Activated CD4-positive, alpha-beta memory T cell treated with anti-CD3 and anti-CD28 coated beads for 36 hours (primary cell): ENCODE measurements at regions not wholly inside any gene's neighbourhood (a gene's known extent, or its start where the extent isn't known, plus 50 kb on each side); places are given as distances from the start of the nearest gene placed in this dataset.
A peak's percentile ranks its signal among the peaks of the same experiment; 100 is the strongest.

Experiments used
- CTCF ChIA-PET: fragments of 350-600 bp; sonication (Branson Sonifier 250); formaldehyde crosslinking; loops from one replicate; lab custom pipeline; 2021; ENCODE audit warnings: antibody characterized with exemption, inconsistent platforms; lab: Charles Lee
- POLR2A ChIA-PET: fragments of 350-600 bp; sonication (Branson Sonifier 250); formaldehyde crosslinking; loops from one replicate; lab custom pipeline; 2021; ENCODE audit warnings: antibody characterized with exemption; lab: Charles Lee
- DNase-seq: peaks from one replicate; pipeline ENCODE4 v3.0.0-alpha.2; 2020
- H3K27ac Mint-ChIP-seq: one replicate; pipeline ENCODE4 v1.8.0; 2021; ENCODE audit warnings: mixed read lengths
- H3K27me3 Mint-ChIP-seq: one replicate; pipeline ENCODE4 v1.8.0; 2021; ENCODE audit warnings: mixed read lengths
- H3K36me3 Mint-ChIP-seq: one replicate; pipeline ENCODE4 v1.8.0; 2021; ENCODE audit warnings: mixed read lengths
- H3K4me1 Mint-ChIP-seq: one replicate; pipeline ENCODE4 v1.8.0; 2021; ENCODE audit warnings: low read depth, mixed read lengths
- H3K4me3 Mint-ChIP-seq: one replicate; pipeline ENCODE4 v1.8.0; 2021; ENCODE audit warnings: mild to moderate bottlenecking, mixed read lengths
- H3K9me3 Mint-ChIP-seq: one replicate; pipeline ENCODE4 v1.8.0; 2021; ENCODE audit warnings: mixed read lengths
- intact Hi-C: fragments of 100-400 bp; cut with micrococcal nuclease; formaldehyde crosslinking; loops from one replicate; pipeline ENCODE4 v1.15.1; 2023

- intact Hi-C loops: loop anchor here (5.0 kb wide), 1 partner anchor 80 kb away; the partner anchor contains the start of gene IKZF2
- no peak overlapping the region for H3K4me3 Mint-ChIP-seq
- H3K27me3 Mint-ChIP-seq: peaks cover 13% of the 10 kb centered on the region
- no peak for DNase-seq
- POLR2A ChIA-PET: no interaction called here
- CTCF ChIA-PET: no interaction called here
- H3K9me3 Mint-ChIP-seq: no peaks in the 10 kb centered on the region
- H3K36me3 Mint-ChIP-seq: no peaks in the 10 kb centered on the region
- H3K4me1 Mint-ChIP-seq: peaks cover 22% of the 10 kb centered on the region
- no peak overlapping the region for H3K27ac Mint-ChIP-seq
Observed at GRCh38 chr2:213231966-213232365, 52.3 kb upstream of the SPAG16 start.

GRCh38 chr2:213232649-213233437 is 51.4 kb upstream of the SPAG16 start:
- intact Hi-C loops: loop anchor here (5.0 kb wide), 1 partner anchor 81 kb away; the partner anchor contains the start of gene IKZF2
- peak; percentile 33 for DNase-seq
- Mint-ChIP-seq H3K27me3 (peaks cover 16% of the 10 kb centered on the region), H3K36me3 (no peaks in the 10 kb centered on the region), H3K4me1 (peaks cover 22% of the 10 kb centered on the region), H3K4me3 (no peak overlapping the region), H3K27ac (peak overlapping the region; percentile 15), H3K9me3 (no peaks in the 10 kb centered on the region)
- POLR2A ChIA-PET: no interaction called here
- CTCF ChIA-PET: no interaction called here

GRCh38 chr2:213233438-213234330 is 50.6 kb upstream of the SPAG16 start:
- Mint-ChIP-seq H3K27ac (no peak overlapping the region), H3K4me3 (no peak overlapping the region), H3K27me3 (peaks cover 19% of the 10 kb centered on the region), H3K9me3 (no peaks in the 10 kb centered on the region), H3K4me1 (peaks cover 23% of the 10 kb centered on the region), H3K36me3 (no peaks in the 10 kb centered on the region)
- DNase-seq: no peak
- POLR2A ChIA-PET: no interaction called here
- intact Hi-C loops: loop anchor here (5.0 kb wide), 1 partner anchor 81 kb away; the partner anchor contains the start of gene IKZF2
- CTCF ChIA-PET: no interaction called here
